NCI-H2196 treated with DMSO at 0.1 percent for 48 hours (cell line): ENCODE measurements at regions not wholly inside any gene's neighbourhood (a gene's known extent, or its start where the extent isn't known, plus 50 kb on each side); places are given as distances from the start of the nearest gene placed in this dataset.
"Not testable (repeated sequence)": the region's sequence is repeated elsewhere in the genome, so short reads cannot be mapped to it uniquely, and the experiment has no call there.

Experiments used
- DNase-seq: peaks from one replicate; lab custom pipeline; 2025; ENCODE audit not compliant: unreplicated experiment; lab: John Stamatoyannopoulos, UW

DNA sequence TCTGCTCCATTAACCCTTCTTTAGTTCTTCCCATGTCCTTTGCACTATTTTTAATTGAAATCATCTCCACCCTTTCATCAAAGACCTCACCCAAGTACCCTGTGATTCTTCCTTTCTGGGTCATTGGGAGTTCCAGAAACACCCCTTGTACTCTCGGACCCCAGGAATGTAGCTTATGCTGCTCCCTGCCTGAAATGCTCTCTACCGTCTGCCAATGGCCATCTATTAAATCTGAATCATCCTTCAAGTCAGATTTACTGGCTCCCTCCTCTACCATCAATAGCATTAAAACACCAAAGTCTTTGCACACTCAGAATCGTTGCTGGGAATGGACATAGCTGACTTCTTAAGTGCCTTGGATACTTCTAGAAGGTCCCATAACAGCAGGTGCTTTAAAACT, 73.2 kb upstream of the GADD45A start:
- no peak for DNase-seq

DNA sequence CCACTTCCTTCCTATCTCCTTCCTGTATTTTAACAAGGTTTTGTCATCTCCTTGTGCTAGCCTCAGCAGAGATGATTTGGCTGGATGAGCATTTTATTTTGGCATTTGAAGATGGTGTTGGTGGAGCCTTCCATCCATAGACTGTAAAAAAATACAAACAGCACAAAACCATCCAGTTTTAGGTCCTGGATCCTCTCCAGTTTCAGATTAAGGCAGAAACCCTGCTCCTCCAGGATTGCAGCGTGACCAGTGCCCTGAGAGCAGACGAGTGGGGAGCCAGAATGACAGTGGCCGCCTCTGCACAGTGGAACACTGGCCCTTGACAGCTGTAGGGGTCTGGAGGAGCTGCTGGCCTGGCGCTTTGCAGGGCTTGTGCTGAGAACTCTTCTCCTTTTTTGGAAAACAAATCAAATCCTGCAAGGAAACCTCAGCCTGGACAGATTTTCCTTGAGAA, 72.2 kb upstream of the GADD45A start:
- DNase-seq: no peak

DNA sequence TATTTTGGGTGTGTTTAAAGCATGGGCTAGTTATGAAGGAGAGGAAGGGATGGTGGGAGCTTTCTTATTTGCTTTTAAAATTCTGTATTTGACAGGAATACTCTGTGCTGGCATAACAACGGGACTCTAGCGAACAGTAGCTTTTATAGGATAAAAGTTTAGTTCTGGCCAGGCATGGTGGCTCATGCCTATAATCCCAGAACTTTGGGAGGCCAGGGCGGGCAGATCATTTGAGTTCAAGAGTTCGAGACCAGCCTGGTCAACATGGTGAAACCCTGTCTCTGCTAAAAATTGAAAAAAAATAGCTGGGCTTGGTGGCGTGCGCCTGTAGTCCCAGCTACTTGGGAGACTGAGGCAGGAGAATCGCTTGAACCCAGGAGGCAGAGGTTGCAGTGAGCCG, 71.5 kb upstream of the GADD45A start:
- DNase-seq: not testable (repeated sequence)

DNA sequence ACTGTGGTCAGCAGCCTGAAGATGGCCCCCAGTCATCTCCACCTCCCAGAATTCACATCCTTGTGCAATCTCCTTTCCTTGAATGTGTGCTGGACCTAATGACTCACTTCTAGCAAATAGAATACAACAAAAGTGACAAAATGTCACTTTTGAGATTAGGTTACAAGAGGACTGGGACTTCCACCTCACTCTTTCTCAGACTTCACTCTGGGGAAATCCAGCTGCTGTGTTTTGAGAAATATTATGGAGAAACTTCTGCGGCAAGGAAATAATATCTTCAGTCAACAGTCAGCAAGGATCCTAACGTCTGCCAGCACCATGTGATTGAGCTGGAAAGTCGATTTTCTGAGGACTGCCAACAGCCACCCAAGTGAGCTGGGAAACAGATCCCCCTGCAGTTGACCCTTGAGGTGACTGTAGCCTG, 70.5 kb upstream of the GADD45A start:
- DNase-seq: no peak

DNA sequence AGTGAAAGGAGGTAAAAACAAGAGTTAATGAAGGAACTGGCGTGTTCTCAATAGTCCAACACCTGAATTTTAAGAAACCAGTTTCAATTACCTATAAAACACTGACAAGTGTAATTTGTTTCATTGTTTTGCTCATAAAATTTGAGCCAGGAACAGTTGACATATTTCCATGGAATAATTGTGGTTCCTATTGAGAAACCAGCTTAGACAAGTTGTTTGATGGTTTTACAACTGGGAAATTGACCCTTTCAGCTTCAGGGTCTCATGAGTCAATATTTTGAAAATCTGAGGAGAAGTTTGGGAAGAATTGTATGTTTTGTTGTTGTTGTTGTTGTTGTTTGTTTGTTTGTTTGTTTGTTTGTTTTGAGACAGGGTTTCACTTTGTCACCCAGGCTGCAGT, 69.1 kb upstream of the GADD45A start:
- no peak for DNase-seq

DNA sequence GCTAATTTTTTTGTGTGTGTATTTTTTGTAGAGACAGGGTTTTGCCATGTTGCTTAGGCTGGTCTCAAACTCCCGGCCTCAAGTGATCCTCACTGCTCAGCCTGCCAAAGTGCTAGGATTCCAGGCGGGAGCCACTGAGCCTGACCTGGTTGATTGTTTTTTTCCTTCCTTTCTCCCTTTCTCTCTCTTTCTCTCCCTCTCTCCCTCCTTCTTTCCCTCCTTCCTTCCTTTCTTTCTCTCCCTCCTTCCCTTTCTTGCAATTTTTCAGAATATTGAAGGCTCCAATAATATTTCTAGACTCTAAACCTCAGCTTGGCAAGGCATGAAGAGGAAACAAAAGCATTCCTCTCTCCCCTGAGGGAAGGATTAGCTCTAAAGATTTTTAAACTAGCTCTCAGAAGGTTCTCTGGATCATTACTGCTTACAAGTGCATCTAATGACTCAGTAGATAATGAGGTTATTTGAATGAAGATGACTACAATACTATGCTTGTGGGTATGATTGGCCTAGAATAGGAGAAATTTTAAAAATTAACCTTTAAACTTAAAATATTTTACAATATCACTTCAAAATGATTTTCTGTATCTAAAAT, 68.5 kb upstream of the GADD45A start:
- no peak for DNase-seq

DNA sequence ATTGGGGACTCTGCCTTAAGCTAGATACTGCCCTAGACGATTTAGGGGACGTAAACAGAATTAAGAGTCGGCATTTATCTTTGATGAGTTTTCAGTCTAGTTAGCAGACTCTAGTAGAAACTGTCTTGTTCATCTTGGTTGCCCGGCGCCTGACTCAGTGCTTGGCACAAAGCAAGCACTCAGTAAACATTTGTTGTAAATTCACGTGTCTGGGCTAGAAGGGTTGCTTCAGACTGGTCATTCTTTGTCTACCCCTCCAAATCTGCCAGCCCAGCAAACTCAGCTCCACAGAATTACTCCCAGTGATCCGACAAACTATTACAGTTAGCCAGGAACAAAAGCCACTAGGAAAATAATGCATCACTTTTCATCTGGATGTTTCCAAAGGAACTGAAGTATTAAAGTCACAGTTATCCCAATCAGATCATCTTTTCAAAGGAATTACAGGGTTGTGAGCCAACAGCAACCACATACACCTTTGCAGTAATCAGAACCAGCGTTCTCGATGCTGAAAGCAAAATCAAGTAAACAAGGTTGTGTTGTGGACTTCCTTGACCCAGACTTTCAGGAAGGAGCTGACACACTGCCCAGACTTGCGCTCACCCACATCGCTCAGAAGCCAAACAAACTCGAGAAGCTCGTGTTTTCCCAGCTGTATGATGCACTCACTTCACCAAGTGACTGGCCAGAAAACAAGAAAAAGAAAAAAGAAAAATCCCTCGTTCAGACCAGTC, 66.5 kb upstream of the GADD45A start:
- DNase-seq: peak; percentile 16

DNA sequence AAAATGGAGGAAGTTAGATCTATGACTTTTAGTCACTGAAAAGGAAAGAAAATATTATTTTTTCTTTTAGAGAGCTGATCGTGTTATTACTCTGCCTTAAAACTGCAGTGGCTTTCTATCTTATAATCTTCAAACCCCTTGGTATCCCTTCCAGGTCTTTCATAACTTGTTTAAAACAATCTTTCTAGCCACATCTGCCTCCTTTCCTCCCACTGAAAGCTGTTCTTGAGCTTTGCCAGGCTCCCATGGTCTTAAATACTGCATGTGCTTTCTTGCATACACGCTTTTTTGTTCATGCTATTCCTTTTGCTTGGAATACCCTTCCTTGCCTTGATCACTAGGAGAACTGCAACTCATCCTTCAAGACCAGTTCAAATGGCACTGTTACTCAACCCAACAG, 65.9 kb upstream of the GADD45A start:
- no peak for DNase-seq

DNA sequence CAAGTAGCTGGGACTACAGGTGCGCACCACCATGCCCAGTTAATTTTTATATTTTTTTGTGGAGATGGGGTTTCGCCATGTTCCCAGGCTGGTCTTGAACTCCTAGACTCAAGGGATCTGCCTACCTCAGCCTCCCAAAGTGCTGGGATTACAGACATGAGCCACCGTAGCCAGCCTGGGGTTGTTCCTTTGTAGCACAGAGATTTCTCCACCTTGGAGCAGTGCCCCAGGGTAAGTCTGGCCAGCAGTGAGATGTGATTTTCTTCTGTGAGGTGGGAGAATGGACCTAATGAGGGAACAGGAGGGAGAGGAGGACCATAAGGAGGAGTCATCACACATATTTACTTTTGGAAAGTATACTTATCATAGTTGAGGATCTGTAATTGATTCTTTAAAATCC, 61.1 kb upstream of the GADD45A start:
- no peak for DNase-seq

DNA sequence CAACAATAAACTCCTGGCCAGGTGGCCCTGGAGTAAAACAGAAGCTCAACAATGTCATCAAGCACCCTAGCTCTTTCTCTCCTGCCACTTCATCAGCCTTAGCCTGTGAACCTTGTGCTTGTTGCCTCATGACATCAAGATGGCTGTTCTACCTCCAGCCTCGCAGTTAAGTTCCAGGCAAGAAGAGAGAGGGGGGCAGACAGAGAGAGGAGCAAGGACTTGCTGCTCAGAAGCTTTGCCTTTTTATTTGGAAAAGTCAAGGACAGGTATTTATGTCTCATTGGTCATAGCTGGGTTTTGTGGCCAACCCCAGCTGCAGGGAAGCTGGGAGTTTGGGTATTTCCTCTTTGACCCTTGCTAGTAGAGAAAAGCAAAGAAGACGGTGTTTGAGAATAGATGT, 60.3 kb upstream of the GADD45A start:
- no peak for DNase-seq

DNA sequence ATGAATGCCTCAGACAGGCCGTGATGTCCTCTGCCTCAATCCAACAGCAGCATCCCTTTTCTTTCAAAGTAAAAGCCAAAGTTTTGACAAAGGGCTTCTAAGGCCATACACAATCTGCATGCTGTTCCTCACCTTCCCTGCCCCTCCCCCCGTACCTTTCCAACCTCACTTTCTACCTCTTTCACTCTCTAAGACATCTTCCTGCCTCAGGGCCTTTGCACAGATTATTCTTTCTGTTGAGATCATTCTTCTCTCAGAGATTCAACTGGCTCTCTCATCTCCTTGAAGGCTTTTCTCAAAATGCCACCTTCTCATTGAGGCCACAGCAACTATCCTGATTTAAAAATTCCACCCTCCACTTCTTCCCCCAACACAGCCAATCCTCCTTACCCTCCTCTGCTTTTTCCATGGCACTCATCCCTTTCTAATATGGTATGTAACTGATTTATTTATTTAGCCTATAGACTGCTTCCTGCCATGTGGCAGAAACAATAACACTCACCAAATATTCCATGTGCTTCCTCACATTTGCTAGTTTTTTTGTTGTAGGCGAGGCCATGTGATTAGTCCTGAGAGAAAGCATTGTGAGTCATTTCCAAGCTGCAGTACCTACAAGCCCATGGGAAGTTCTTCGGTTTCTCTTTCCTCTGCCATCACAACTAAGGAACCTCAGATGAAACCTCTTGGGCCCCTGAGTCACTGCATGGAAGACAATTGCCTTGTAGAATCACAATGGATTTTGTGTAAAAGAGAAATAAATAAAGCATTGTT, 58.7 kb upstream of the GADD45A start:
- DNase-seq: no peak

DNA sequence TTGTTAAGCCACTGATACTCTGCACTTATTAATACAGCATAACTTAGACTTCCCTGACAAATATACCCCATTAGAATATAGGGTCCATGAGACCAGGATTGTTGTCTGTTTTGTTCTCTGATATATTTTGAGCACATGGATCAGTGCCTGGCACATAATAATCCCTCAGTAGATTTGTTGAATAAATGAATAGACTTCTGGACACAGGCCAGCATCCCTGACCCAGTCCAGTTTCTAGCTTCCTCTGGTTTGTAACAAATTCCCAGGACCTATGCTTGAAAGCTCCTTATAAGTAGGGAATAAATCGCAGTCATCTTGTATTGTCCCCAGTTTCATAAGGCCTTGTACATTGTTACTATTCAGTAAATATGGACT, 58.2 kb upstream of the GADD45A start:
- DNase-seq: no peak

DNA sequence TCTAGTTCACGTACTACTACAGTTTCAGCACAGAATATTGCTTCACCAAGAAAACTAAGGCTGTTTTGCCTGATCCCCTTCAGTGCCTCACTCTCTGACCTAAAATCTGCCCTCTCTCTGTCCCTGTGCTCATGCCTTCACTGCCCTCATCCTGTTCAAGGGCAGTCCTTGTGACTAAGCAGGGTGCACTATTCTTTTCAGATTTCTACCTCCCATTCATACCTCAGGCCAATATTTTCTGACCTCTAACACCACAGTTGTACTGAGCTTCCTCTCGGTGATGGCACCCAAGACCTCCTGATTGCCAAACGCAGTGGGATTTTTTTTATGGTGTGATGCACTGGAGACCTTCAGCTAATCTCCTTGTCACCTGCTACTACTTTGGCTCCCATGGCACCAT, 57.7 kb upstream of the GADD45A start:
- DNase-seq: no peak

DNA sequence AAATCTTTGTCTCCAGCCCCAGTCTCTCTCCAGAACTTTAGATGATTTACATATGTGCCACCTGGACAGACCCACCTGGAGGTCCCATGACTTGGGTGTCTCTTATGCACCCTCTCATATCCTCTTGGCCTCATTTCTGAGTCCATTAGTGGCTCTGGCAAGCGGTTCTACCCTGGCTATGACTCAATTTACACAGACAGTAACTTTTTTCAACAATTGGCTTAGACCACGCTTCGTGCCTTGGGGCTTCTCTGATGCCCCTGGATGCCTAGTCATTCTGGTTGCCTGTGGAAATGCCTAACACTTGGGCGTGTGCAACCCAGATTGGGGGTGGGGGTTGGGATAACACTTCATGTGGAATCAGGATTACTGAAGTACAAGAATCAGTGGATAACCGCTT, 57.1 kb upstream of the GADD45A start:
- DNase-seq: no peak

DNA sequence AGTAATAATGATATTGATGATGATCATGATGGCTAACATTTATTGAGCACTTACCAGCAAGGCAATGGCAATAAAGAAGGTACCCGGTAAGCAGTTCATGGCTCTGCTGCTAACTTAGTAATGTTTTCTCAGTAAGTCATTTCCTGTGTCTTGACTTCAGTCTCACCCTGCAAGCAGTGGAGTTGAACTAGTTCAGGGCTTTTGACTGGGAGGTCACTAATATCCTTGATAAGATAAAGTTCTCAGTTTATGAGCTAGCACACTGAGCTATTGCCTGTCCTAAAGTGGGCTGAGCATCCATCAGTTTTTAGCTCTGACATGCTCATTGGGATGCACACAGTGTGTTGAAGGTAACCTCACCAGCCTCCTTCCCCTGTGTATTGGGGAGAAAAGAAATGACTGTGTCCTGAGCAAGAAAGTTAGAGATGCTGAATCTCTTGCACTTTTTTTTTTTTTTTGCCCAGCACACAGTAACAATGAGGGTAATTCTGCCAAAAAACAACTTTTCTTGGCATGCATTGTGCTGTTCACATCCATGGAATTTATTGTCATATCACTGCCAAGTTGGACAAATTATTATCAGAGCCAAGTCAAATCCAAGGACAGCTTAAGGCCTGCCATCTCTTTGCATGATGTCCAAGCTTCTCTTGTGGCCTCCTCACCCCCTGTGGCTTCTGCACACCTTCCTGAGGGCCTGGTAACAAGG, 55.5 kb upstream of the GADD45A start:
- no peak for DNase-seq

DNA sequence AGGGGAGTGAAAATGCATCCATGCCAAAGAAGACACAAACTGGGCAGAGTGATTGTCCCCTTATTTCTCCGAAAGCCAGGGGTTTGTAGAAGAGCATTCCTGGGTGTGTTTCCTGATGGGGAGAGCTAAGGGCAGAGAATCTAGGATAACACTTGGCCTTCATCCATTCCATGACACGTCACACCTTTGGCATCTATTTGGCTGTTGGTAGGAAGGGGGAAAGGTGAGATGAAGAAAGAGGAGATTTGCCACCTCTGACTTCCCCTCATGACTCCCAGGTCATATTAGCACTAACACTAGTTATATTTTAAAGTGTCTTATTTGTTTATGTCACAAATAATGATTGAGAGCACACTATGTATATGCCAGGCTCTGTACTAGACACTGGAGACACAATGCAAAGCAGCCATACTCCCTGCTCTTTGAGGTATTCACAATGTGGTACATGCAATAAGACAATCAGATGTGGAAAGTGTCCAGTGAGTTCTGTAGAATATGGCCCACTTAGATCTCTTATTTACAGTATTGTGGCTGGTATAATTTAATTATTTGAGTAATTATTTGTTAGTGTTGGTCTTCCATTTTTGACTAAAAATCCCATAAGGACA, 54.5 kb upstream of the GADD45A start:
- DNase-seq: no peak

DNA sequence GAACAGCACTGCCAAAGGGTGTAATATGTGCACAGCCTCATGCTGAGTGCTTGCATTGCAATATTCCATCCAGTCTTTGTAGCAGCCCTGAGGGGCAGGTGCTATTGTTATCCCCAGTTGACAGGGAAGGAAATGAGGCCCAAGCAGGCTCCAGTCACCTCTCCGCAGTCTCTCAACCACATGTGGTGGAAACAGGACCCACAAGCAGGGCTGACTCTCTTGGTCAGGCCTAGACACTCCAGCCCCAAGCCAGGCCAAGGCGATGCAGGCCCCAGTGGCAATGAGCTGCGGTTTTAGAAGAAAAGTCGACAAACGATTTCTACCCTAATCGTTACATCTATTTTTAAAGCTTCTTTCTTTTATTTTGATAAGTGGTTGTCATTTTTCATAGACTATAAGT, 52.6 kb upstream of the GADD45A start:
- no peak for DNase-seq

DNA sequence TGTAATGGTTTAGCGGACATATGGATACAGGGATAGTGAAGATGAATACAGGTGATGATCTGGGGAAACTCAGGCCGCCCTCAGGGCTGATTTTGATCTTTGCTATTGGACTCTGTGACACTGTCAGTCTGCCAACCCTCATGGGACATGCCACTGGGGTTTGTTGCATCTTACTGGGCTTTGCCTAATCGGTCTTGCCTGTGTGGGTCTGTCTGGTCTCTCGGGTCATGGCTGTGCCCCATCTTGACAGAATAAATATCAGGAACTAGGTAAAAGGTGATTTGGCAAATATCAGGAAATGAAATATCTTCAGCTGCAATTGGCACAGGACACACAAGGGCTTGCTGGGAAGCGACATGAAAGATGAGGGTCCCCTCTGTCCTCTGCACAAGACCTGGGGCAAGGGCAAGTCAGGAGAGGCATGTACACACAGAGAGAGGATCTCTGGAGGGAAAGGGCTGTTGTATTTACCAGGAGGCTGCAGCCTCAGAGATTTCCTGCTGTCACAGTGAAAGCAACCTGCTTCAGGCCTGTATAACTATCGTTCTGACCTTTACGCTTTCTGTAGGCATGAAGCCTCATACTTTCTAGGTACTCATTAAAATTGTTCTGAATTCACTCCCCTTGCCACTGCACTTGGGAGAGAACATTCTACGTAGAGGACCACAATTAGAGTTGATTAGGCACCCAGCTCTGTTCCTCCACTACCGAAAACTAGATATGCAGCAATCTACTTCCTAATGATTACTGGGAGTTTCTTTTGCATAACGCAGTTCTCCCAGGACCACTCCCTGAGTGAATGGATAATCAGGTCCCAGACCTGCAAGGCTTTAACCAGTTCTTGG, 52.0 kb upstream of the GADD45A start:
- DNase-seq: no peak

DNA sequence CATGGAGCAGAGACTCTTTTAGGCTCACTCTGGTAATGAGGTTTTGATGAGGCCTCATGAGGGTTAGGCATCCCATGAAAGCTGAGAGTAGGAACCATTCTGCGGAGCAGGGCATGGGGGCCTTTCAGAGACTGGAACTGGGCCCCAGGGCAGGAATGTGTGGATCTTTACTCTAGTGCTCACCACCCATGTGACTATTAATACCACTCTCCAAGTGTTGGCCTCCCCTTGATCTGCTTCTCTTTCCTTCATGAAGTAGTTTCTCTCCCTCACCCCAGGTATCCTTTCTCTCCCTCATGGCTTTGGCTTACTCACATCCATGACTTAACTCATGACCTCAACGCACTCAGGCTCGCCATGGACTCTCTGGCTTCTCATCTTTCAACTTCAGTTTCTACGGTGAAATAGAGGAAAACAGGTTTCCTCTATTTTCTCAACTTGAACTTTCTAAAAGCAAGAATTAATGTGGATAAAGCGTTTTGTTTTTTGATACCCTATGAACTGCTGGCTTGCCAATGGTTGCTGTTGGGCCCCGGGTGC, 50.5 kb upstream of the GADD45A start:
- DNase-seq: no peak
